Choroid plexus epithelial cell (primary cell): ENCODE measurements at regions not wholly inside any gene's neighbourhood (a gene's known extent, or its start where the extent isn't known, plus 50 kb on each side); places are given as distances from the start of the nearest gene placed in this dataset.

Experiments used
- DNase-seq: peaks from one replicate; pipeline ENCODE4 v3.0.0-alpha.2; 2010; ENCODE audit warnings: low read depth
- H3K4me3 ChIP-seq: 2 replicates; pipeline ENCODE4 v1.5.1; 2011; ENCODE audit warnings: low read depth, mild to moderate bottlenecking, control low read depth, low read length, moderate library complexity
- CTCF ChIP-seq: conservative IDR thresholded peaks from 2 replicates; pipeline ENCODE4 v1.5.1; 2011; ENCODE audit warnings: low read depth, mild to moderate bottlenecking, control low read depth, inconsistent platforms, low read length, moderate library complexity

GRCh38 chr18:56172527-56172926, 465.9 kb downstream of the TXNL1 start:
- no peak overlapping the region for H3K4me3 ChIP-seq
- no peak for DNase-seq
- no peak for TF ChIP-seq CTCF

GRCh38 chr18:56171848-56172247, 466.5 kb downstream of the TXNL1 start:
- H3K4me3 ChIP-seq, result no peak overlapping the region
- TF ChIP-seq CTCF, result no peak
- DNase-seq, result no peak

- TF ChIP-seq CTCF, result no peak
- no peak overlapping the region for H3K4me3 ChIP-seq
- DNase-seq, result peak; percentile 59
Measured at GRCh38 chr18:56168049-56168781, 470.2 kb downstream of the TXNL1 start.

- DNase-seq, result no peak
- no peak overlapping the region for H3K4me3 ChIP-seq
- no peak for TF ChIP-seq CTCF
Measured at GRCh38 chr18:56167366-56167765, 471.0 kb downstream of the TXNL1 start.

- DNase-seq, result no peak
- no peak for TF ChIP-seq CTCF
- H3K4me3 ChIP-seq, result no peak overlapping the region
Measured at GRCh38 chr18:56166914-56167313, 471.5 kb downstream of the TXNL1 start.

- no peak for DNase-seq
- TF ChIP-seq CTCF, result no peak
- no peak overlapping the region for H3K4me3 ChIP-seq
Measured at GRCh38 chr18:56165601-56166355, 472.6 kb downstream of the TXNL1 start.
